ENCODE measurements at regions not wholly inside any gene's neighbourhood (a gene's known extent, or its start where the extent isn't known, plus 50 kb on each side); places are given as distances from the start of the nearest gene placed in this dataset.

DNA sequence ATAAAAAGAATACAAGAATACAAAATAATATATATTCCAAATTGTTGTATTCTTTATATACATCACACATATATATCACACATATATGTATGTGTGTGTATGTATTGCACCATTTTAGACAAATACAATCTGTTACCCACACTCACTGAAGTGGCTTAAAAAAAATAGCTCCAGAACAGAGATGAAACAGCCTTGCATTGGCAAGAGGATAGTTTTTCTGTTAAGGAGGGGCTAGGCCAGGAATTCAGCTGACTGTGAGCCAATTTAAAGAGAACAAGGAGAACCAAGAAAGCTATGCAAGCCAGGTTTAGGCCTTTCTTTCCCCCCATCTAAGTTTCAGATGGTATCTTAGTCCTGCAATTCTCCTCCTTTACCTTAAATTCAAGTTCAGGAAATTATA is 257.5 kb downstream of the MZT1 start:
- TF ChIP-seq POLR2AphosphoS5 (IDR thresholded peaks at IDR 0.05; ENCODE audit: low read depth, low read length), result no peak
- no peak for TF ChIP-seq MXI1 (IDR thresholded peaks at IDR 0.05; ENCODE audit: low read depth, low read length)
- TF ChIP-seq, protein P1, sequence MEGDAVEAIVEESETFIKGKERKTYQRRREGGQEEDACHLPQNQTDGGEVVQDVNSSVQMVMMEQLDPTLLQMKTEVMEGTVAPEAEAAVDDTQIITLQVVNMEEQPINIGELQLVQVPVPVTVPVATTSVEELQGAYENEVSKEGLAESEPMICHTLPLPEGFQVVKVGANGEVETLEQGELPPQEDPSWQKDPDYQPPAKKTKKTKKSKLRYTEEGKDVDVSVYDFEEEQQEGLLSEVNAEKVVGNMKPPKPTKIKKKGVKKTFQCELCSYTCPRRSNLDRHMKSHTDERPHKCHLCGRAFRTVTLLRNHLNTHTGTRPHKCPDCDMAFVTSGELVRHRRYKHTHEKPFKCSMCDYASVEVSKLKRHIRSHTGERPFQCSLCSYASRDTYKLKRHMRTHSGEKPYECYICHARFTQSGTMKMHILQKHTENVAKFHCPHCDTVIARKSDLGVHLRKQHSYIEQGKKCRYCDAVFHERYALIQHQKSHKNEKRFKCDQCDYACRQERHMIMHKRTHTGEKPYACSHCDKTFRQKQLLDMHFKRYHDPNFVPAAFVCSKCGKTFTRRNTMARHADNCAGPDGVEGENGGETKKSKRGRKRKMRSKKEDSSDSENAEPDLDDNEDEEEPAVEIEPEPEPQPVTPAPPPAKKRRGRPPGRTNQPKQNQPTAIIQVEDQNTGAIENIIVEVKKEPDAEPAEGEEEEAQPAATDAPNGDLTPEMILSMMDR (IDR thresholded peaks at IDR 0.05), result no peak
- TF ChIP-seq, protein P2, sequence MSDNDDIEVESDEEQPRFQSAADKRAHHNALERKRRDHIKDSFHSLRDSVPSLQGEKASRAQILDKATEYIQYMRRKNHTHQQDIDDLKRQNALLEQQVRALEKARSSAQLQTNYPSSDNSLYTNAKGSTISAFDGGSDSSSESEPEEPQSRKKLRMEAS (IDR thresholded peaks at IDR 0.05; ENCODE audit: low read depth), result no peak
- TF ChIP-seq RCOR1 (IDR thresholded peaks at IDR 0.05; ENCODE audit: low read length), result no peak
- TF ChIP-seq EP300 (IDR thresholded peaks at IDR 0.05; ENCODE audit: borderline replicate concordance in 1 of 2, low read depth in 1 of 2, low read length in 1 of 2), result no peak
- no peak for TF ChIP-seq GABPA (IDR thresholded peaks at IDR 0.05; ENCODE audit: low read depth)
- TF ChIP-seq TEAD4 (IDR thresholded peaks at IDR 0.05; ENCODE audit: borderline replicate concordance, insufficient read depth), result no peak
- no peak for TF ChIP-seq TAF1 (IDR thresholded peaks at IDR 0.05; ENCODE audit: borderline replicate concordance, low read depth, low read length)
- no peak for TF ChIP-seq NRF1 (IDR thresholded peaks at IDR 0.05; ENCODE audit: low read depth, low read length)
- TF ChIP-seq SMC3 (IDR thresholded peaks at IDR 0.05; ENCODE audit: low read depth, low read length), result no peak
- TF ChIP-seq, protein P3, sequence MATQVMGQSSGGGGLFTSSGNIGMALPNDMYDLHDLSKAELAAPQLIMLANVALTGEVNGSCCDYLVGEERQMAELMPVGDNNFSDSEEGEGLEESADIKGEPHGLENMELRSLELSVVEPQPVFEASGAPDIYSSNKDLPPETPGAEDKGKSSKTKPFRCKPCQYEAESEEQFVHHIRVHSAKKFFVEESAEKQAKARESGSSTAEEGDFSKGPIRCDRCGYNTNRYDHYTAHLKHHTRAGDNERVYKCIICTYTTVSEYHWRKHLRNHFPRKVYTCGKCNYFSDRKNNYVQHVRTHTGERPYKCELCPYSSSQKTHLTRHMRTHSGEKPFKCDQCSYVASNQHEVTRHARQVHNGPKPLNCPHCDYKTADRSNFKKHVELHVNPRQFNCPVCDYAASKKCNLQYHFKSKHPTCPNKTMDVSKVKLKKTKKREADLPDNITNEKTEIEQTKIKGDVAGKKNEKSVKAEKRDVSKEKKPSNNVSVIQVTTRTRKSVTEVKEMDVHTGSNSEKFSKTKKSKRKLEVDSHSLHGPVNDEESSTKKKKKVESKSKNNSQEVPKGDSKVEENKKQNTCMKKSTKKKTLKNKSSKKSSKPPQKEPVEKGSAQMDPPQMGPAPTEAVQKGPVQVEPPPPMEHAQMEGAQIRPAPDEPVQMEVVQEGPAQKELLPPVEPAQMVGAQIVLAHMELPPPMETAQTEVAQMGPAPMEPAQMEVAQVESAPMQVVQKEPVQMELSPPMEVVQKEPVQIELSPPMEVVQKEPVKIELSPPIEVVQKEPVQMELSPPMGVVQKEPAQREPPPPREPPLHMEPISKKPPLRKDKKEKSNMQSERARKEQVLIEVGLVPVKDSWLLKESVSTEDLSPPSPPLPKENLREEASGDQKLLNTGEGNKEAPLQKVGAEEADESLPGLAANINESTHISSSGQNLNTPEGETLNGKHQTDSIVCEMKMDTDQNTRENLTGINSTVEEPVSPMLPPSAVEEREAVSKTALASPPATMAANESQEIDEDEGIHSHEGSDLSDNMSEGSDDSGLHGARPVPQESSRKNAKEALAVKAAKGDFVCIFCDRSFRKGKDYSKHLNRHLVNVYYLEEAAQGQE (IDR thresholded peaks at IDR 0.05; ENCODE audit: low read depth, low read length), result no peak
- TF ChIP-seq NFIC (IDR thresholded peaks at IDR 0.05; ENCODE audit: borderline replicate concordance), result no peak
- TF ChIP-seq, protein P4, sequence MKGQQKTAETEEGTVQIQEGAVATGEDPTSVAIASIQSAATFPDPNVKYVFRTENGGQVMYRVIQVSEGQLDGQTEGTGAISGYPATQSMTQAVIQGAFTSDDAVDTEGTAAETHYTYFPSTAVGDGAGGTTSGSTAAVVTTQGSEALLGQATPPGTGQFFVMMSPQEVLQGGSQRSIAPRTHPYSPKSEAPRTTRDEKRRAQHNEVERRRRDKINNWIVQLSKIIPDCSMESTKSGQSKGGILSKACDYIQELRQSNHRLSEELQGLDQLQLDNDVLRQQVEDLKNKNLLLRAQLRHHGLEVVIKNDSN (IDR thresholded peaks at IDR 0.05; ENCODE audit: borderline replicate concordance, low read depth), result no peak

All from SK-N-SH (cell line).